GM12878 (cell line): ENCODE measurements at regions not wholly inside any gene's neighbourhood (a gene's known extent, or its start where the extent isn't known, plus 50 kb on each side); places are given as distances from the start of the nearest gene placed in this dataset.

ENCODE experiments used
- ATAC-seq: fragments of 200-7000 bp; cut with Tn5 transposase; 3 replicates; pipeline ENCODE4 v1.9.1; 2020; ENCODE audit warnings: mild to moderate bottlenecking, moderate library complexity
- BruUV-seq: library from RNA; stranded (reverse); fragments of 400-500 nt; replicated peaks from 2 replicates; lab custom pipeline; 2021; lab: Mats Ljungman, UMichigan
- CTCF ChIA-PET: fragments of 300-600 bp; sonication (Branson Sonifier 250); formaldehyde crosslinking; extraction: SDS; loops from one replicate; lab custom pipeline; 2021; ENCODE audit warnings: inconsistent platforms; lab: Yijun Ruan, JAX
- POLR2A ChIA-PET: fragments of 350-600 bp; formaldehyde crosslinking; extraction: SDS; loops from one replicate; lab custom pipeline; 2021; ENCODE audit warnings: inconsistent platforms; lab: Charles Lee
- RAD21 ChIA-PET: fragments of 300-600 bp; sonication (Branson Sonifier 250); formaldehyde crosslinking; loops from one replicate; lab custom pipeline; 2023; ENCODE audit warnings: antibody characterized with exemption; ENCODE audit not compliant: unreplicated experiment; lab: Charles Lee
- SMC1A ChIA-PET: fragments of 300-600 bp; sonication (Branson Sonifier 250); formaldehyde crosslinking; loops from one replicate; lab custom pipeline; 2023; ENCODE audit not compliant: unreplicated experiment, uncharacterized antibody; lab: Charles Lee
- DNase-seq: peaks from one replicate; pipeline ENCODE4 v3.0.0-alpha.2; 2011; ENCODE audit warnings: low read depth, low spot score
- FAIRE-seq: peaks from 3 replicates; lab custom pipeline; 2011; peaks lifted over from hg19 to GRCh38; lab: Jason Lieb, UNC
- H2AFZ ChIP-seq: 2 replicates; pipeline ENCODE4 v1.6.0; 2011; ENCODE audit warnings: low read depth, low read length, control low read depth; ENCODE audit not compliant: control insufficient read depth
- H3K27ac ChIP-seq: 2 replicates; pipeline ENCODE4 v1.5.1; 2011; ENCODE audit warnings: control low read depth; ENCODE audit not compliant: control insufficient read depth, insufficient read depth
- H3K27me3 ChIP-seq, 2 experiments: replicated peaks in 1 of 2; 2 replicates each; pipeline versions ENCODE4 v1.6.0 to v1.6.1; 2011; ENCODE audit warnings: low read length in 1 of 2; ENCODE audit not compliant: control insufficient read depth in 2 of 2, insufficient read depth in 2 of 2
- H3K36me3 ChIP-seq, 2 experiments: 2 replicates each; pipeline ENCODE4 v1.5.1; 2011; ENCODE audit warnings: low read length in 1 of 2; ENCODE audit not compliant: control insufficient read depth in 2 of 2, insufficient read depth in 2 of 2
- H3K4me1 ChIP-seq: 2 replicates; pipeline ENCODE4 v1.6.1; 2011; ENCODE audit warnings: mild to moderate bottlenecking, low read length, moderate library complexity, mixed read lengths; ENCODE audit not compliant: control insufficient read depth, insufficient read depth
- H3K4me2 ChIP-seq: 2 replicates; pipeline ENCODE4 v1.6.0; 2011; ENCODE audit warnings: control low read depth; ENCODE audit not compliant: control insufficient read depth, insufficient read depth
- H3K4me3 ChIP-seq: fragments of 200-600 bp; sonication (generic); 2 replicates; pipeline ENCODE4 v1.5.1; 2016
- H3K79me2 ChIP-seq: 2 replicates; pipeline ENCODE4 v1.6.0; 2011; ENCODE audit warnings: low read length; ENCODE audit not compliant: control insufficient read depth, insufficient read depth
- H3K9ac ChIP-seq: 2 replicates; pipeline ENCODE4 v1.8.0; 2011; ENCODE audit warnings: low read length, control low read depth, mixed read lengths; ENCODE audit not compliant: control insufficient read depth, insufficient read depth
- H3K9me3 ChIP-seq: replicated peaks from 3 replicates; pipeline ENCODE4 v1.5.1; 2011; ENCODE audit warnings: mild to moderate bottlenecking, low read length; ENCODE audit not compliant: control insufficient read depth, insufficient read depth
- H4K20me1 ChIP-seq: 2 replicates; pipeline ENCODE4 v1.6.0; 2011; ENCODE audit not compliant: control insufficient read depth, insufficient read depth
- ELK1 ChIP-seq: IDR thresholded peaks from 2 replicates; pipeline ENCODE4 v1.6.1; 2012; ENCODE audit warnings: low read depth, low read length, improper control_type of control experiment
- NR2F1 ChIP-seq: fragments of 450-650 bp; conservative IDR thresholded peaks from 2 replicates; pipeline ENCODE4 v1.6.1; 2017; ENCODE audit warnings: mild to moderate bottlenecking
- SMAD5 ChIP-seq: IDR thresholded peaks from 2 replicates; pipeline ENCODE4 v1.6.1; 2016; ENCODE audit warnings: antibody characterized with exemption, low read depth
- ZBTB40 ChIP-seq: fragments of 450-650 bp; IDR thresholded peaks from 2 replicates; pipeline ENCODE4 v1.6.1; 2016; ENCODE audit warnings: mild to moderate bottlenecking, moderate library complexity, borderline replicate concordance
- ZNF592 ChIP-seq: fragments of 450-650 bp; IDR thresholded peaks from 2 replicates; pipeline ENCODE4 v1.6.1; 2017; ENCODE audit warnings: mild to moderate bottlenecking, moderate library complexity
- whole genome bisulfite sequencing: methylation state at CpG from one replicate; pipeline ENCODE4 v1.1.6; 2016; ENCODE audit warnings: low lambda C conversion rate; ENCODE audit not compliant: insufficient replicate concordance, insufficient coverage; ENCODE audit errors: missing lambda C conversion rate; 5-methylcytosine and 5-hydroxymethylcytosine counted together
- in situ Hi-C: fragments of 300-500 bp; cut with MboI; formaldehyde crosslinking; loops from 9 replicates; pipeline ENCODE4 v1.14.3; 2018; ENCODE audit warnings: mixed read lengths
- intact Hi-C: fragments of 100-400 bp; cut with micrococcal nuclease; formaldehyde crosslinking; loops from one replicate; pipeline ENCODE4 v1.14.2; 2022; ENCODE audit not compliant: unreplicated experiment

- BruUV-seq: no TSS peak
- no peaks in the 10 kb centered on the region for H4K20me1 ChIP-seq
- no peak overlapping the region for H3K4me3 ChIP-seq
- no peaks in the 10 kb centered on the region for H3K9me3 ChIP-seq
- no peak overlapping the region for H3K4me2 ChIP-seq
- no peaks in the 10 kb centered on the region for H3K27me3 ChIP-seq
- POLR2A ChIA-PET: no interaction called here
- ATAC-seq (no peak), FAIRE-seq (no peak), DNase-seq (no peak)
- RAD21 ChIA-PET: no interaction called here
- no peaks in the 10 kb centered on the region for H3K79me2 ChIP-seq
- 0% methylated on average over 4 of the region's 4 CpGs for WGBS
- SMC1A ChIA-PET: no interaction called here
- no peaks in the 10 kb centered on the region for H3K36me3 ChIP-seq
- no peak overlapping the region for H3K9ac ChIP-seq
- no peak overlapping the region for H3K27ac ChIP-seq
- CTCF ChIA-PET: no interaction called here
- TF ChIP-seq ZBTB40 (no peak), ZNF592 (no peak), SMAD5 (no peak), NR2F1 (no peak), ELK1 (no peak)
- no peaks in the 10 kb centered on the region for H3K4me1 ChIP-seq
- intact Hi-C loops (no loop called here), in situ Hi-C loops (no loop called here)
- no peak overlapping the region for H2AFZ ChIP-seq
Measured at GRCh38 chr14:43729143-43729542, 777.9 kb downstream of the FSCB start.
